ENCODE measurements at regions not wholly inside any gene's neighbourhood (a gene's known extent, or its start where the extent isn't known, plus 50 kb on each side); places are given as distances from the start of the nearest gene placed in this dataset.

- ChIA-PET POLR2A (no interaction called here), CTCF (interaction anchor here (1.1 to 1.5 kb wide), 2 partner anchors 9 to 14 kb away, joined by 3 read pairs; no protein-coding TSS in a partner anchor)
- Histone ChIP-seq H3K27me3 (replicated peaks in 2 of 5; ENCODE audit: control insufficient read depth in 4 of 5, insufficient read depth in 5 of 5, low read length in 4 of 5) (no peaks in the 10 kb centered on the region), H3K36me3 (ENCODE audit: control insufficient read depth in 4 of 4, insufficient read depth in 4 of 4, low read length in 3 of 4) (no peaks in the 10 kb centered on the region), H3K9me3 (ENCODE audit: control extremely low read depth in 1 of 5, control insufficient read depth in 4 of 5, insufficient read depth in 2 of 5, low read depth in 1 of 5, low read length in 4 of 5) (no peaks in the 10 kb centered on the region), H3K27ac (ENCODE audit: insufficient read depth in 1 of 2, low read depth in 1 of 2, low read length in 2 of 2, poor library complexity in 1 of 2, severe bottlenecking in 2 of 2) (no peak overlapping the region), H3K4me1 (ENCODE audit: control extremely low read depth in 1 of 4, control insufficient read depth in 4 of 4, insufficient read depth in 4 of 4, low read length in 3 of 4) (no peaks in the 10 kb centered on the region), H3K4me3 (ENCODE audit: control insufficient read depth in 1 of 7, extremely low read depth in 1 of 7, insufficient read depth in 4 of 7, low read depth in 2 of 7, low read length in 6 of 7) (no peak overlapping the region)
- no peak for DNase-seq
- 95% methylated on average over 2 of the region's 2 CpGs for WGBS (ENCODE audit: insufficient coverage)
Measured at GRCh38 chr12:41963398-41963797, 181.3 kb downstream of the GXYLT1 start.

GRCh38 chr12:41962171-41962572, 182.5 kb downstream of the GXYLT1 start:
- Histone ChIP-seq H3K4me1 (ENCODE audit: control extremely low read depth in 1 of 4, control insufficient read depth in 4 of 4, insufficient read depth in 4 of 4, low read length in 3 of 4) (no peaks in the 10 kb centered on the region), H3K36me3 (ENCODE audit: control insufficient read depth in 4 of 4, insufficient read depth in 4 of 4, low read length in 3 of 4) (no peaks in the 10 kb centered on the region), H3K27ac (ENCODE audit: insufficient read depth in 1 of 2, low read depth in 1 of 2, low read length in 2 of 2, poor library complexity in 1 of 2, severe bottlenecking in 2 of 2) (no peak overlapping the region), H3K27me3 (replicated peaks in 2 of 5; ENCODE audit: control insufficient read depth in 4 of 5, insufficient read depth in 5 of 5, low read length in 4 of 5) (no peaks in the 10 kb centered on the region), H3K4me3 (ENCODE audit: control insufficient read depth in 1 of 7, extremely low read depth in 1 of 7, insufficient read depth in 4 of 7, low read depth in 2 of 7, low read length in 6 of 7) (no peak overlapping the region), H3K9me3 (ENCODE audit: control extremely low read depth in 1 of 5, control insufficient read depth in 4 of 5, insufficient read depth in 2 of 5, low read depth in 1 of 5, low read length in 4 of 5) (no peaks in the 10 kb centered on the region)
- CTCF ChIA-PET, result no interaction called here
- no peak for DNase-seq
- POLR2A ChIA-PET, result no interaction called here
- 94% methylated on average over 5 of the region's 5 CpGs for WGBS (ENCODE audit: insufficient coverage)

- ChIA-PET CTCF (no interaction called here), POLR2A (no interaction called here)
Measured at GRCh38 chr12:41959271-41959670, 185.4 kb downstream of the GXYLT1 start.

GRCh38 chr12:41956353-41956752, 188.3 kb downstream of the GXYLT1 start:
- CTCF ChIA-PET, result no interaction called here
- H3K27me3 ChIP-seq (replicated peaks in 2 of 5; ENCODE audit: control insufficient read depth in 4 of 5, insufficient read depth in 5 of 5, low read length in 4 of 5), result no peaks in the 10 kb centered on the region
- no peak for DNase-seq
- H3K4me1 ChIP-seq (ENCODE audit: control extremely low read depth in 1 of 4, control insufficient read depth in 4 of 4, insufficient read depth in 4 of 4, low read length in 3 of 4), result no peaks in the 10 kb centered on the region
- WGBS (ENCODE audit: insufficient coverage), result 100% methylated on average over 1 of the region's 2 CpGs
- no peak overlapping the region for H3K4me3 ChIP-seq (ENCODE audit: control insufficient read depth in 1 of 7, extremely low read depth in 1 of 7, insufficient read depth in 4 of 7, low read depth in 2 of 7, low read length in 6 of 7)
- H3K36me3 ChIP-seq (ENCODE audit: control insufficient read depth in 4 of 4, insufficient read depth in 4 of 4, low read length in 3 of 4), result no peaks in the 10 kb centered on the region
- peaks cover 0 to 5% (median 0%) of the 10 kb centered on the region in 5 experiments for H3K9me3 ChIP-seq (ENCODE audit: control extremely low read depth in 1 of 5, control insufficient read depth in 4 of 5, insufficient read depth in 2 of 5, low read depth in 1 of 5, low read length in 4 of 5)
- no peak overlapping the region for H3K27ac ChIP-seq (ENCODE audit: insufficient read depth in 1 of 2, low read depth in 1 of 2, low read length in 2 of 2, poor library complexity in 1 of 2, severe bottlenecking in 2 of 2)
- POLR2A ChIA-PET, result no interaction called here

More at GRCh38 chr12:41959271-41959670, 185.4 kb downstream of the GXYLT1 start:
- Histone ChIP-seq H3K36me3 (ENCODE audit: control insufficient read depth in 4 of 4, insufficient read depth in 4 of 4, low read length in 3 of 4) (no peaks in the 10 kb centered on the region), H3K4me1 (ENCODE audit: control extremely low read depth in 1 of 4, control insufficient read depth in 4 of 4, insufficient read depth in 4 of 4, low read length in 3 of 4) (no peaks in the 10 kb centered on the region), H3K4me3 (ENCODE audit: control insufficient read depth in 1 of 7, extremely low read depth in 1 of 7, insufficient read depth in 4 of 7, low read depth in 2 of 7, low read length in 6 of 7) (no peak overlapping the region), H3K27me3 (replicated peaks in 2 of 5; ENCODE audit: control insufficient read depth in 4 of 5, insufficient read depth in 5 of 5, low read length in 4 of 5) (no peaks in the 10 kb centered on the region), H3K9me3 (ENCODE audit: control extremely low read depth in 1 of 5, control insufficient read depth in 4 of 5, insufficient read depth in 2 of 5, low read depth in 1 of 5, low read length in 4 of 5) (peaks cover 0 to 2% (median 0%) of the 10 kb centered on the region in 5 experiments), H3K27ac (ENCODE audit: insufficient read depth in 1 of 2, low read depth in 1 of 2, low read length in 2 of 2, poor library complexity in 1 of 2, severe bottlenecking in 2 of 2) (no peak overlapping the region)
- no CpG with 5 or more reads among the region's 2 CpGs for WGBS (ENCODE audit: insufficient coverage)
- no peak for DNase-seq

GRCh38 chr12:41950455-41950854, 194.2 kb downstream of the GXYLT1 start:
- ChIA-PET CTCF (interaction anchor here (0.8 to 1.6 kb wide), 2 partner anchors 10 to 13 kb away, joined by 3 read pairs; no protein-coding TSS in a partner anchor), POLR2A (no interaction called here)
- Histone ChIP-seq H3K9me3 (ENCODE audit: control extremely low read depth in 1 of 5, control insufficient read depth in 4 of 5, insufficient read depth in 2 of 5, low read depth in 1 of 5, low read length in 4 of 5) (peaks cover 0 to 21% (median 10%) of the 10 kb centered on the region in 5 experiments), H3K4me3 (ENCODE audit: control insufficient read depth in 1 of 7, extremely low read depth in 1 of 7, insufficient read depth in 4 of 7, low read depth in 2 of 7, low read length in 6 of 7) (no peak overlapping the region), H3K36me3 (ENCODE audit: control insufficient read depth in 4 of 4, insufficient read depth in 4 of 4, low read length in 3 of 4) (no peaks in the 10 kb centered on the region), H3K27me3 (replicated peaks in 2 of 5; ENCODE audit: control insufficient read depth in 4 of 5, insufficient read depth in 5 of 5, low read length in 4 of 5) (no peaks in the 10 kb centered on the region), H3K27ac (ENCODE audit: insufficient read depth in 1 of 2, low read depth in 1 of 2, low read length in 2 of 2, poor library complexity in 1 of 2, severe bottlenecking in 2 of 2) (no peak overlapping the region), H3K4me1 (ENCODE audit: control extremely low read depth in 1 of 4, control insufficient read depth in 4 of 4, insufficient read depth in 4 of 4, low read length in 3 of 4) (no peaks in the 10 kb centered on the region)
- WGBS (ENCODE audit: insufficient coverage), result no CpG with 5 or more reads among the region's 1 CpG
- DNase-seq, result no peak

- no peak for DNase-seq
Measured at GRCh38 chr12:41946106-41946505, 198.6 kb downstream of the GXYLT1 start.

GRCh38 chr12:41944216-41944615, 200.5 kb downstream of the GXYLT1 start:
- 100% methylated on average over 2 of the region's 2 CpGs for WGBS (ENCODE audit: insufficient coverage)
- peaks cover 1 to 20% (median 13%) of the 10 kb centered on the region in 5 experiments for H3K9me3 ChIP-seq (ENCODE audit: control extremely low read depth in 1 of 5, control insufficient read depth in 4 of 5, insufficient read depth in 2 of 5, low read depth in 1 of 5, low read length in 4 of 5)
- no peak overlapping the region for H3K4me3 ChIP-seq (ENCODE audit: control insufficient read depth in 1 of 7, extremely low read depth in 1 of 7, insufficient read depth in 4 of 7, low read depth in 2 of 7, low read length in 6 of 7)
- CTCF ChIA-PET, result no interaction called here
- H3K27me3 ChIP-seq (replicated peaks in 2 of 5; ENCODE audit: control insufficient read depth in 4 of 5, insufficient read depth in 5 of 5, low read length in 4 of 5), result no peaks in the 10 kb centered on the region
- no peaks in the 10 kb centered on the region for H3K4me1 ChIP-seq (ENCODE audit: control extremely low read depth in 1 of 4, control insufficient read depth in 4 of 4, insufficient read depth in 4 of 4, low read length in 3 of 4)
- H3K27ac ChIP-seq (ENCODE audit: insufficient read depth in 1 of 2, low read depth in 1 of 2, low read length in 2 of 2, poor library complexity in 1 of 2, severe bottlenecking in 2 of 2), result no peak overlapping the region
- DNase-seq, result no peak
- H3K36me3 ChIP-seq (ENCODE audit: control insufficient read depth in 4 of 4, insufficient read depth in 4 of 4, low read length in 3 of 4), result no peaks in the 10 kb centered on the region
- POLR2A ChIA-PET, result no interaction called here

More at GRCh38 chr12:41946106-41946505, 198.6 kb downstream of the GXYLT1 start:
- ChIA-PET CTCF (no interaction called here), POLR2A (no interaction called here)
- H3K36me3 ChIP-seq (ENCODE audit: control insufficient read depth in 4 of 4, insufficient read depth in 4 of 4, low read length in 3 of 4), result no peaks in the 10 kb centered on the region
- 89% methylated on average over 2 of the region's 2 CpGs for WGBS (ENCODE audit: insufficient coverage)
- H3K27ac ChIP-seq (ENCODE audit: insufficient read depth in 1 of 2, low read depth in 1 of 2, low read length in 2 of 2, poor library complexity in 1 of 2, severe bottlenecking in 2 of 2), result no peak overlapping the region
- no peaks in the 10 kb centered on the region for H3K4me1 ChIP-seq (ENCODE audit: control extremely low read depth in 1 of 4, control insufficient read depth in 4 of 4, insufficient read depth in 4 of 4, low read length in 3 of 4)
- no peaks in the 10 kb centered on the region for H3K27me3 ChIP-seq (replicated peaks in 2 of 5; ENCODE audit: control insufficient read depth in 4 of 5, insufficient read depth in 5 of 5, low read length in 4 of 5)
- H3K4me3 ChIP-seq (ENCODE audit: control insufficient read depth in 1 of 7, extremely low read depth in 1 of 7, insufficient read depth in 4 of 7, low read depth in 2 of 7, low read length in 6 of 7), result no peak overlapping the region
- peaks cover 1 to 20% (median 13%) of the 10 kb centered on the region in 5 experiments for H3K9me3 ChIP-seq (ENCODE audit: control extremely low read depth in 1 of 5, control insufficient read depth in 4 of 5, insufficient read depth in 2 of 5, low read depth in 1 of 5, low read length in 4 of 5)
